ENCODE measurements at regions not wholly inside any gene's neighbourhood (a gene's known extent, or its start where the extent isn't known, plus 50 kb on each side); places are given as distances from the start of the nearest gene placed in this dataset.

GRCh38 chr5:108523360-108523759 is 141.5 kb upstream of the FBXL17 start:
- TF ChIP-seq CTCF (IDR thresholded peaks at IDR 0.05): no peak
- TF ChIP-seq POLR2A (IDR thresholded peaks at IDR 0.05): no peak

All from right lobe of liver (tissue), 4 donors.